ENCODE measurements at regions not wholly inside any gene's neighbourhood (a gene's known extent, or its start where the extent isn't known, plus 50 kb on each side); places are given as distances from the start of the nearest gene placed in this dataset.

DNA sequence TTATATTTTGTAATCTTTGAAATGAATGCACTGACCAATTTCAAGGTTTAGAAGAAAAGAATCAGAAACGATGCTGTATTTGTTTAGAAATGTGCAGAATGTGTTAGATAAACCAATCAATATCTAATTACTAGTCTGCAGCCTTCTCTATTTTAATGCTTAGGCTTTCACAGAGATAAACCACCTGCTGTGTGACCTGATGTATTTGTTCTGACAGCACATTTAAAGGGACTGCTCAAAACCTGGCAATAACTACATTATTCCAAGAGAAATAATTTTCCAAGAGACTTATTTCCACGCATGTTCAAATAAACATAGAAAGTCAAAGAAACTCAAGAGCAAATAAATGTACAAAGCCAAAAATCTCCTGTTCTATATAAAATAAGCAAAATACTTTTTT, 641.6 kb upstream of the PCDH20 start (continued):
- TF ChIP-seq ZNF296 (CRISPR knock-in tag; conservative IDR thresholded peaks at IDR 0.05) = no peak

DNA sequence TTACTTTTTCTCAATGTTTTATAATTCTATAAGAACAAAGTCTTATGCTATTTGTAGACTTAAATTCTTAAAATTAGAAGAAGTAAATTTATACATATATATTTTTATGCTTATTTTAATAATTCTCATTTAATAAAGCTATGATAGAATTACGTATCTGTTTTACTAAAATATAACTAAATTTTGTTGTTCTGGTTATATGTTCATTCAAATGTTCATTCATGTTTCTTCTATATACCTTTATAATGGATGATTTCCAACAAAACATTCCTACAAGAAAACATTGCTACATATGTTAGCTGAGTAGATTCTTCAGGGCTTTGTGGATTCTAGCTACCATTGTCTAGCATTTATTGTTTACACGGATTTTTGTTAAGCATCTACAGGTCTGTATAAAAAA, 634.3 kb upstream of the PCDH20 start:
- CTCF ChIA-PET (ENCODE audit: low intra/inter-chr PET ratio, low total read pairs) = no interaction called here
- Histone ChIP-seq H3K4me3 (replicated peaks in 1 of 3; ENCODE audit: insufficient read depth in 1 of 3, low read depth in 2 of 3, low read length in 3 of 3) (no peak overlapping the region), H3K9ac (ENCODE audit: insufficient read depth, low read depth, low read length) (no peak overlapping the region), H3K79me2 (ENCODE audit: insufficient read depth, low read length) (no peaks in the 10 kb centered on the region), H3K27ac (ENCODE audit: extremely low read length, insufficient read depth, low read length) (no peak overlapping the region), H3K4me2 (ENCODE audit: low read depth, low read length) (no peak overlapping the region), H3K4me1 (ENCODE audit: insufficient read depth, low read length) (no peaks in the 10 kb centered on the region), H3K27me3 (ENCODE audit: control insufficient read depth in 1 of 2, insufficient read depth in 2 of 2, low read length in 2 of 2) (no peaks in the 10 kb centered on the region), H3K36me3 (replicated peaks in 1 of 2; ENCODE audit: control insufficient read depth in 1 of 2, insufficient read depth in 2 of 2, low read length in 2 of 2) (no peaks in the 10 kb centered on the region), H4K20me1 (ENCODE audit: insufficient read depth, low read length) (no peaks in the 10 kb centered on the region), H3K9me3 (ENCODE audit: low read length) (no peaks in the 10 kb centered on the region; the same call in none of the 2 replicates), H2AFZ (ENCODE audit: low read length) (no peak overlapping the region)
- POLR2A ChIA-PET = no interaction called here
- intact Hi-C loops (cut with micrococcal nuclease; ENCODE audit: unreplicated experiment) (no loop called here), in situ Hi-C loops (cut with HindIII; ENCODE audit: extremely low pct_ligation_motif_present, low pct_unique_long_range_greater_than_20kb) (no loop called here)
- BruUV-seq (replicated peaks) = no TSS peak
- DNase-seq (ENCODE audit: low spot score) (no peak), FAIRE-seq (no peak), ATAC-seq (no peak)
- WGBS (ENCODE audit: low lambda C conversion rate) = 4% methylated on average over 2 of the region's 2 CpGs
- TF ChIP-seq ZNF12 (CRISPR knock-in tag; IDR thresholded peaks at IDR 0.05) = no peak
- TF ChIP-seq RORA (CRISPR knock-in tag; IDR thresholded peaks at IDR 0.05) = no peak
- TF ChIP-seq, protein P1, sequence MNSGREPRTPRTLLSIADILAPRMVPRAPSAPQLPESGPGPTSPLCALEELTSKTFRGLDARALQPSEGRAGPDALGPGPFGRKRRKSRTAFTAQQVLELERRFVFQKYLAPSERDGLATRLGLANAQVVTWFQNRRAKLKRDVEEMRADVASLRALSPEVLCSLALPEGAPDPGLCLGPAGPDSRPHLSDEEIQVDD (CRISPR knock-in tag; IDR thresholded peaks at IDR 0.05; ENCODE audit: borderline replicate concordance) = no peak

DNA sequence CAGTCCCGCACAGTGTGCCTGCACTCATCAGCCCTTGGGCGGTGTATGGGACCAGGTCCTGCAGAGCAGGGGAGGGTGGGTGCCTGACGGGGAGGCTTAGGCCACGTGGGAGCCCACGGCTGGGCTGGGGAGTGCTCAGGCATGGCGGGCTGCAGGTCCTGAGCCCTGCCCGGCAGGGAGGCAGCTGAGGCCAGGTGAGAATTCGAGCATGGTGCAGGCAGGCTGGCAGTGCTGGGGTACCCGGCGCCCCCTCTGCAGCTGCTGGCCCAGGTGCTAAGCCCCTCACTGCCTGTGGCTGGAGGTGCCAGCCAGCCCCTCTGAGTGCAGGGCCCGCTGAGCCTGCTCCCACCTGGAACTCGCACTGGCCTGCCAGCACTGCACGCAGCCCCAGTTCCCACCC, 630.9 kb upstream of the PCDH20 start:
- CTCF ChIA-PET (ENCODE audit: low intra/inter-chr PET ratio, low total read pairs) = no interaction called here
- no peak overlapping the region for H3K27ac ChIP-seq (ENCODE audit: extremely low read length, insufficient read depth, low read length)
- POLR2A ChIA-PET = no interaction called here
- intact Hi-C loops (cut with micrococcal nuclease; ENCODE audit: unreplicated experiment) = no loop called here
- no TSS peak for BruUV-seq (replicated peaks)
- H3K4me2 ChIP-seq (ENCODE audit: low read depth, low read length) = no peak overlapping the region
- no peaks in the 10 kb centered on the region for H3K4me1 ChIP-seq (ENCODE audit: insufficient read depth, low read length)
- in situ Hi-C loops (cut with HindIII; ENCODE audit: extremely low pct_ligation_motif_present, low pct_unique_long_range_greater_than_20kb) = no loop called here
- FAIRE-seq (no peak), DNase-seq (ENCODE audit: low spot score) (no peak), ATAC-seq (no peak)
- no peaks in the 10 kb centered on the region for H4K20me1 ChIP-seq (ENCODE audit: insufficient read depth, low read length)
- no peaks in the 10 kb centered on the region for H3K79me2 ChIP-seq (ENCODE audit: insufficient read depth, low read length)
- no peak overlapping the region for H2AFZ ChIP-seq (ENCODE audit: low read length)
- H3K9ac ChIP-seq (ENCODE audit: insufficient read depth, low read depth, low read length) = no peak overlapping the region
- no peaks in the 10 kb centered on the region for H3K36me3 ChIP-seq (replicated peaks in 1 of 2; ENCODE audit: control insufficient read depth in 1 of 2, insufficient read depth in 2 of 2, low read length in 2 of 2)
- H3K27me3 ChIP-seq (ENCODE audit: control insufficient read depth in 1 of 2, insufficient read depth in 2 of 2, low read length in 2 of 2) = no peaks in the 10 kb centered on the region
- no peaks in the 10 kb centered on the region; the same call in none of the 2 replicates for H3K9me3 ChIP-seq (ENCODE audit: low read length)
- H3K4me3 ChIP-seq (replicated peaks in 1 of 3; ENCODE audit: insufficient read depth in 1 of 3, low read depth in 2 of 3, low read length in 3 of 3) = no peak overlapping the region
- WGBS (ENCODE audit: low lambda C conversion rate) = 38% methylated on average over 3 of the region's 13 CpGs
- TF ChIP-seq PITX1 (CRISPR knock-in tag; IDR thresholded peaks at IDR 0.05) (no peak), MXD4 (CRISPR knock-in tag; IDR thresholded peaks at IDR 0.05) (no peak), SOX13 (IDR thresholded peaks at IDR 0.05) (no peak), SOX13 (CRISPR knock-in tag; conservative IDR thresholded peaks at IDR 0.05 in 1 of 2, IDR thresholded peaks at IDR 0.05 in 1 of 2) (no peak), ZNF431 (CRISPR knock-in tag; IDR thresholded peaks at IDR 0.05; ENCODE audit: borderline replicate concordance, low read depth) (no peak)
- TF ChIP-seq, protein P2, sequence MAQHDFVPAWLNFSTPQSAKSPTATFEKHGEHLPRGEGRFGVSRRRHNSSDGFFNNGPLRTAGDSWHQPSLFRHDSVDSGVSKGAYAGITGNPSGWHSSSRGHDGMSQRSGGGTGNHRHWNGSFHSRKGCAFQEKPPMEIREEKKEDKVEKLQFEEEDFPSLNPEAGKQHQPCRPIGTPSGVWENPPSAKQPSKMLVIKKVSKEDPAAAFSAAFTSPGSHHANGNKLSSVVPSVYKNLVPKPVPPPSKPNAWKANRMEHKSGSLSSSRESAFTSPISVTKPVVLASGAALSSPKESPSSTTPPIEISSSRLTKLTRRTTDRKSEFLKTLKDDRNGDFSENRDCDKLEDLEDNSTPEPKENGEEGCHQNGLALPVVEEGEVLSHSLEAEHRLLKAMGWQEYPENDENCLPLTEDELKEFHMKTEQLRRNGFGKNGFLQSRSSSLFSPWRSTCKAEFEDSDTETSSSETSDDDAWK (CRISPR knock-in tag; IDR thresholded peaks at IDR 0.05) = no peak
- TF ChIP-seq, protein P3, sequence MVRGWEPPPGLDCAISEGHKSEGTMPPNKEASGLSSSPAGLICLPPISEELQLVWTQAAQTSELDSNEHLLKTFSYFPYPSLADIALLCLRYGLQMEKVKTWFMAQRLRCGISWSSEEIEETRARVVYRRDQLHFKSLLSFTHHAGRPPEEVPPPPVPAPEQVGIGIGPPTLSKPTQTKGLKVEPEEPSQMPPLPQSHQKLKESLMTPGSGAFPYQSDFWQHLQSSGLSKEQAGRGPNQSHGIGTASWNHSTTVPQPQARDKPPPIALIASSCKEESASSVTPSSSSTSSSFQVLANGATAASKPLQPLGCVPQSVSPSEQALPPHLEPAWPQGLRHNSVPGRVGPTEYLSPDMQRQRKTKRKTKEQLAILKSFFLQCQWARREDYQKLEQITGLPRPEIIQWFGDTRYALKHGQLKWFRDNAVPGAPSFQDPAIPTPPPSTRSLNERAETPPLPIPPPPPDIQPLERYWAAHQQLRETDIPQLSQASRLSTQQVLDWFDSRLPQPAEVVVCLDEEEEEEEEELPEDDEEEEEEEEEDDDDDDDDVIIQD (CRISPR knock-in tag; IDR thresholded peaks at IDR 0.05; ENCODE audit: low read depth) = no peak
- TF ChIP-seq, protein P4, sequence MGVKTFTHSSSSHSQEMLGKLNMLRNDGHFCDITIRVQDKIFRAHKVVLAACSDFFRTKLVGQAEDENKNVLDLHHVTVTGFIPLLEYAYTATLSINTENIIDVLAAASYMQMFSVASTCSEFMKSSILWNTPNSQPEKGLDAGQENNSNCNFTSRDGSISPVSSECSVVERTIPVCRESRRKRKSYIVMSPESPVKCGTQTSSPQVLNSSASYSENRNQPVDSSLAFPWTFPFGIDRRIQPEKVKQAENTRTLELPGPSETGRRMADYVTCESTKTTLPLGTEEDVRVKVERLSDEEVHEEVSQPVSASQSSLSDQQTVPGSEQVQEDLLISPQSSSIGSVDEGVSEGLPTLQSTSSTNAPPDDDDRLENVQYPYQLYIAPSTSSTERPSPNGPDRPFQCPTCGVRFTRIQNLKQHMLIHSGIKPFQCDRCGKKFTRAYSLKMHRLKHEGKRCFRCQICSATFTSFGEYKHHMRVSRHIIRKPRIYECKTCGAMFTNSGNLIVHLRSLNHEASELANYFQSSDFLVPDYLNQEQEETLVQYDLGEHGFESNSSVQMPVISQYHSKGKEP (CRISPR knock-in tag; IDR thresholded peaks at IDR 0.05) = no peak
